ENCODE measurements at regions not wholly inside any gene's neighbourhood (a gene's known extent, or its start where the extent isn't known, plus 50 kb on each side); places are given as distances from the start of the nearest gene placed in this dataset.

GRCh38 chr13:53124623-53125022 is 96.0 kb downstream of the OLFM4 start:
- no peaks in the 10 kb centered on the region for H3K9me3 ChIP-seq
- no peaks in the 10 kb centered on the region for H3K27me3 ChIP-seq
- H3K36me3 ChIP-seq: no peaks in the 10 kb centered on the region
- no peak for DNase-seq
- WGBS, 2 donors: 75 to 83% methylated on average over 3 of the region's 3 CpGs
- no peak overlapping the region for H3K27ac ChIP-seq
- no peaks in the 10 kb centered on the region for H3K4me1 ChIP-seq
- TF ChIP-seq CTCF (IDR thresholded peaks at IDR 0.05): no peak
- TF ChIP-seq POLR2A (IDR thresholded peaks at IDR 0.05): no peak
- intact Hi-C loops (cut with DNase I): no loop called here
- H3K4me3 ChIP-seq: no peak overlapping the region

GRCh38 chr13:53126841-53127245 is 98.2 kb downstream of the OLFM4 start:
- intact Hi-C loops (cut with DNase I): no loop called here
- Histone ChIP-seq H3K27ac (no peak overlapping the region), H3K4me3 (no peak overlapping the region), H3K4me1 (no peaks in the 10 kb centered on the region), H3K9me3 (no peaks in the 10 kb centered on the region), H3K27me3 (peaks cover 0 to 5% (median 0%) of the 10 kb centered on the region in 4 donors), H3K36me3 (no peaks in the 10 kb centered on the region)
- WGBS, 2 donors: 11 to 25% methylated on average over 1 of the region's 1 CpG
- no peak for DNase-seq
- TF ChIP-seq POLR2A (IDR thresholded peaks at IDR 0.05): no peak
- TF ChIP-seq CTCF (IDR thresholded peaks at IDR 0.05): no peak

GRCh38 chr13:53127373-53127772 is 98.8 kb downstream of the OLFM4 start:
- H3K27me3 ChIP-seq: peaks cover 0 to 9% (median 0%) of the 10 kb centered on the region in 4 donors
- TF ChIP-seq POLR2A (IDR thresholded peaks at IDR 0.05) (no peak), CTCF (IDR thresholded peaks at IDR 0.05) (no peak)
- no peaks in the 10 kb centered on the region for H3K9me3 ChIP-seq
- 39 to 50% methylated on average over 1 to 2 of the region's 2 CpGs for WGBS, 2 donors
- no peaks in the 10 kb centered on the region for H3K36me3 ChIP-seq
- DNase-seq: no peak
- no peak overlapping the region for H3K4me3 ChIP-seq
- no peaks in the 10 kb centered on the region for H3K4me1 ChIP-seq
- H3K27ac ChIP-seq: peak overlapping the region in 1 of 4 donors; percentile 11
- intact Hi-C loops (cut with DNase I): no loop called here

GRCh38 chr13:53129864-53130393 is 101.3 kb downstream of the OLFM4 start:
- intact Hi-C loops (cut with DNase I): no loop called here
- Histone ChIP-seq H3K4me1 (no peaks in the 10 kb centered on the region), H3K9me3 (no peaks in the 10 kb centered on the region), H3K27me3 (peaks cover 0 to 12% (median 0%) of the 10 kb centered on the region in 4 donors), H3K27ac (no peak overlapping the region), H3K36me3 (no peaks in the 10 kb centered on the region), H3K4me3 (no peak overlapping the region)
- TF ChIP-seq POLR2A (IDR thresholded peaks at IDR 0.05) (no peak), CTCF (IDR thresholded peaks at IDR 0.05) (no peak)
- 31 to 55% methylated on average over 1 to 2 of the region's 2 CpGs for WGBS, 2 donors
- no peak for DNase-seq

- H3K4me1 ChIP-seq: no peaks in the 10 kb centered on the region
- intact Hi-C loops (cut with DNase I): no loop called here
- H3K27ac ChIP-seq: no peak overlapping the region
- peaks cover 0 to 12% (median 0%) of the 10 kb centered on the region in 4 donors for H3K27me3 ChIP-seq
- DNase-seq: no peak
- H3K9me3 ChIP-seq: no peaks in the 10 kb centered on the region
- no peaks in the 10 kb centered on the region for H3K36me3 ChIP-seq
- TF ChIP-seq CTCF (IDR thresholded peaks at IDR 0.05): no peak
- TF ChIP-seq POLR2A (IDR thresholded peaks at IDR 0.05): no peak
- no peak overlapping the region for H3K4me3 ChIP-seq
- WGBS, 2 donors: 84 to 86% methylated on average over 3 of the region's 3 CpGs
These were observed 102.7 kb downstream of the OLFM4 start for GRCh38 chr13:53131361-53131760.

Measured in esophagus squamous epithelium (tissue), 5 donors.